Erythroblast (primary cell): ENCODE measurements at regions not wholly inside any gene's neighbourhood (a gene's known extent, or its start where the extent isn't known, plus 50 kb on each side); places are given as distances from the start of the nearest gene placed in this dataset.

Experiments
- GATA1 ChIP-seq: IDR thresholded peaks from 2 replicates; pipeline ENCODE4 v1.6.1; 2011; ENCODE audit warnings: low read depth, mild to moderate bottlenecking, control low read depth, low read length, moderate library complexity
- POLR2A ChIP-seq: IDR thresholded peaks from 2 replicates; pipeline ENCODE4 v1.6.1; 2011; ENCODE audit warnings: mild to moderate bottlenecking, low read length

DNA sequence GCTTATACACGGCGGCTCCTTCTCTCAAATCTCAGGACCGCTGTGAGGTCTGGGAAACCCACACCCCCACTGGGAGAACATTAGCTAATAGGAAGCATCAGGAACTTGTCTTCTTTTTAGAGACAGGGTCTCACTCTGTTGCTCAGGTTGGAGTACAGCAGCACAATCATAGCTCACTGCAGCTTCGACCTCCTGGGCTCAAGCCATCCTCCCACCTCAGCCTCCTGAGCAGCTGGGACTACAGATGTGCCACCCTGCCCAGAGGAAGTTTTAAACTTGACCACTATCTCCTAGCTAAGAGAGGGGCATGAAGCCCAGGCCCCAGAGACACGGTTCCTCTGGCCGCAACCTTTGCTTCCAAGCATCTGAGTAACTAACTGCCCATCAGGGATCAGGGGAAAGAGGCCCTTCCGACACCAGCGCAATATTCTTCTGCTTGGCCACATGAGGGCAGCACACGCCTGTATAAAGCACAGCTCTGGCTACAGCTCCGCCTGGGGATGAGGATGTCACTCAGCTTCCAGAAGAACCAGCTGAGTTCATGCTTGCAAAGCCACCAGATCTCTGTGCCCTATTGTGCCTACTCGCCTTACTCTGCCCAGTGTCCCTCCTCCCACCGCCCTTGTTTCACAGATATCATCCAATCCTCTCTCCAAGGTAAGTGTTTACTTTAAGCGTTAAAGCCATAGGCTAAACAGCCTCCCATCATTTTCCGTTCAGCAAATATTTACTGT lies 57.6 kb upstream of the SLC6A11 start:
- TF ChIP-seq POLR2A (no peak), GATA1 (no peak)
